ENCODE measurements at regions not wholly inside any gene's neighbourhood (a gene's known extent, or its start where the extent isn't known, plus 50 kb on each side); places are given as distances from the start of the nearest gene placed in this dataset.

- DNase-seq, result no peak
Measured at GRCh38 chr11:80886684-80887083, 1445.9 kb upstream of the TENM4 start.

- no peak for DNase-seq
Measured at GRCh38 chr11:80873310-80873999, 1432.6 kb upstream of the TENM4 start.

DNA sequence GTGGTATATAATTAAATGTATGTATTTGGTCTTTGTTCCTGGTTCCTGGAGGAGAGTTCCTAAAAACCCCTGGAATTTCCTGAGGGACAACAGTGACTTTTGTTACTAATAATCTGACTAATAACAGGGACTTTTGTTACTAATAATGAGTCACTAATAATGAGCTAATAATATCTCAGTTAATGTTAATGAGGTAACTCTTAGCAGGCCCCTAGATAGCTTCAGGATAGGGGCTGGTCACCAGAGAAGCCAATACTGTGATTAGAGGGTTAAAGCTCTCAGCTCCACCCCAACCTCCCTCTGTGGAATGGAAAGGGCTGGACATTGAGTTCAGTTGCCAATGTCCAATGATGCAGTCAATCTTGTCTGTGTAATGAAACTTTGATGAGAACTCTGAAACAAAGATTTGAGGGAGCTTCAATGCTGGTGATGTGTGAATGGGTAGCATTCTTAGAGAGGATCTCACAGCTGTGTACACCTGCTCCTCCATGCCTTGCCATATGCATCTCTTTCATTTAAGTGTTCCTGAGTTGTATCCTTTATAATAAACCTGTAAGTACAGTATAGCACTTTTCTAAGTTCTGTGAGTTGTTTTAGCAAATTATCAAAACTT, 1431.4 kb upstream of the TENM4 start:
- DNase-seq, result no peak

DNA sequence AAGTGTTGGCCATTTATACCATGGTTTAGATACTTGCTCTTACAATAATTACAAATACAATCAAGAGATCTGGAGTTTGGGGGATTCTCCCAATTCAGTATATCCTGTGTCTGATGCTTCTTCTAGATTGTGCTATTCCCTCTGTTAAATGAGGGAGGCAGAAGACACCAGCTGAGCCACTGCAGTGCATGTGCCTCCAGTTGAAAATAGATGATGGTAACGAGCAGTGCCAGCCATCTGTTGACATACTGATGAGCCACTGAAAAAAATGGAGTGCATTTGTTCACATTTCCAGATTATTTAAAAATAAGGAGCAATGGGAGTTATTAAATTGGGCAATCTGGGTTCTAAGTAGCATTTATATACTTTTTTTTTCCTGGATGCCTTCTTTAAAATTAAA, 1428.0 kb upstream of the TENM4 start:
- no peak for DNase-seq

DNA sequence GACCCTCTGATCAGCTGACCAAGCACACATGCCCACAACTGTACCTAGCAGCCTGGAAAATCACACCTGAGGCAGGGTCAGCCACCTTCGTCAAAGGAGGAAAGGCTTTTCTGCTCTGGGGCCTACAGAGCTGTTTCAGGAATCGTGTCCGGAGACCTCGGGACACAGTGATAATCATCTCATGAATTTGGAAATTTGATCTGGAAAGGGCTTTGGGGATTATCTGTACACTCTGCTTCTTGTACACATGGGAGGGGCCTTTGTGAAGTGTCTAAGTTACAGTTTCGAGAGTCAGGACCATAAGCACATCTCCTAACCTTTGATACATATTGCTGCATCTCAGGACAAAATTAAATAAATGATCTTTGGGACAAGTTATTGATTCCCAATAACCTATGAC, 1421.2 kb upstream of the TENM4 start:
- no peak for DNase-seq

DNA sequence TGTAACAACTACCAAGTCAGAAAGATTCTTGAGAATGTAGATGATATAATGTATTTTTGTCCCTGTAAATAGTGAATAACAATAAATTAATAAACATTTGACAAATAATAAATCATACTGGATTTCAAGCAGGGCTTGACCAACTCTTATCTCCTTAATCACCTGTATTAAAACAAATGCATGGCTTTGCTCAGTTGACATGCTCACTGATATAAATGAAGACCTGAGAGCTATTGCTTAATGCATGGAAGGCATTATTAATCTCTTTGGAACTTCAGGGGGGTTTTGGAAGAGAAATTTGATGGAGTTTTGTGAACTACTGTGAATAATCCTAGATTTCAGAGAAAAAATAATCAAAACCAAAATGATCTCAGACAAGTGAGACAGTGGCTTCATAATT, 1420.4 kb upstream of the TENM4 start:
- no peak for DNase-seq

- DNase-seq, result no peak
Measured at GRCh38 chr11:80860632-80861031, 1419.8 kb upstream of the TENM4 start.

DNA sequence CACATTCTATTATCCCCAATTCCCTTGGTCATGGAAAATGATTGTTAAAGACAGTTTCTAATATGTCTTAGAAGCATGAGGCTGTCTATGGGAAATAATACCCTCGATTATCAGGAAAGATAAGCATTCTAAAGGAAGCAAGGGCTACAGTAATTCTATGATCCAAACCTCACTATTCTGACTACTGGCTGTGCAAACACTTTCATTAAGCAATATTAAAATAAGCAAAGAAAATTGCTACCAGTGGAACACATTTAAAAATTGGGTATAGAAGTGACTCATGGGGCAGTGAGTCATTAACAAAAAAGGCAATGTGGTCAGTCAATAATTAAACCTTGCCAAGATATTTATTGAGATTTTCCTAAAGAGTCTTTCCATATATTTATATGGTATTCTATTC, 1415.2 kb upstream of the TENM4 start:
- DNase-seq, result no peak

DNA sequence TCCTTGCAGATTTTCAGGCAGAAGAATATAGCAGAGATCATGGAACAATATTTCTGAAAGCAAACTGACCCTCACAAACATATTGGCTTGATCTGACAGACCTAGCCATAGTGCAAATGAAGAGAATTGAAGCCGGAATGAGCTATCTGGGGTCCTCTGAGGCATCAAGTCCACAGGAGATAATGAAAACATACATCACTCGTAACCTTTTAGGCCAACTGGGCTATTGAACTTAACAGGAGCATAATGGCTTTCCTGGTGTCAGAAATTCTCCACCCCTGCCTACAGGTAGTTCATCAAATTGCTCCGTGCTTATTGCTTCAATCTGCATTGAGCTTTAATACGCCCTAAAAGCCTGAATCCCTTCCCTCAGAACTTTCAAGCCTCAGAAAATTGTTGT, 1414.6 kb upstream of the TENM4 start:
- no peak for DNase-seq

GRCh38 chr11:80849253-80849652, 1408.4 kb upstream of the TENM4 start:
- no peak for DNase-seq

- no peak for DNase-seq
Measured at GRCh38 chr11:80846979-80847378, 1406.1 kb upstream of the TENM4 start.

- DNase-seq, result no peak
Measured at GRCh38 chr11:80846442-80846841, 1405.6 kb upstream of the TENM4 start.

- DNase-seq, result no peak
Measured at GRCh38 chr11:80844110-80844819, 1403.4 kb upstream of the TENM4 start.

GRCh38 chr11:80843266-80843974, 1402.6 kb upstream of the TENM4 start:
- DNase-seq, result no peak

DNA sequence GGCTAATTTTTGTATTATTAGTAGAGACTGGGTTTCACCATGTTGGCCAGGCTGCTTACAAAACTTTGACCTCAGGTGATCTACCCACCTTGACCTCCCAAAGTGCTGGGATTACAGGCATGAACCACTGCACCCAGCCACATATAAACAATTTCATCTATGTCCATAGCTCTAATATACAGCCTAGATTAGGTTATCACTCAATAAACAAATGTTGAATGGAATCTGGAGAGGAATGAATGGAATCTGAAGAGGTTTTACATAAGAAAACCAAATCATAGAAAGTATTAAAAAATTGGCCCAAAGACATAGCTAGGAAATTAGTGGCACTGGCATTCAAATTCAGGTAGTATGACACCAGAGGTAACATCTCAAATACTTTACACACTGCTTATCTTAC, 1401.4 kb upstream of the TENM4 start:
- no peak for DNase-seq

GRCh38 chr11:80841675-80842074, 1400.8 kb upstream of the TENM4 start:
- no peak for DNase-seq

DNA sequence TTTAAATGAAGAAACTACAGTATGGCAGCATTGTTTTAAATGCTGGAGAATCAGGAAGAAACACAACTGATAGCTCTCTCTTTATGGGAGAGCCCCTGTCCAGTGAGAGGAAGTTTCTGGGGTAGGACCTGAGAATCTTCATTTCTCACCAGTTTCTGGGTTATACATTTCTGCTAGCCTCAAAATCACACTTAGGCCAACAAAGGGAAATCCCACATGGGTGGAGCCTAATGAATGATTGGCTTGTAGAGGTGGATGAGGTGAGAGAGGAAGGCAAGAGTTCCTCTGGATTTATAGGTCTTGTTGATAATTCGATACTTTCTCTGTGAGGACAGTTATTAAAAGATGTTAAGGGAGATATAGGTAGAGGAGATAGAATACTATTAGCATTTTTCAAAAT, 1397.3 kb upstream of the TENM4 start:
- DNase-seq, result no peak

DNA sequence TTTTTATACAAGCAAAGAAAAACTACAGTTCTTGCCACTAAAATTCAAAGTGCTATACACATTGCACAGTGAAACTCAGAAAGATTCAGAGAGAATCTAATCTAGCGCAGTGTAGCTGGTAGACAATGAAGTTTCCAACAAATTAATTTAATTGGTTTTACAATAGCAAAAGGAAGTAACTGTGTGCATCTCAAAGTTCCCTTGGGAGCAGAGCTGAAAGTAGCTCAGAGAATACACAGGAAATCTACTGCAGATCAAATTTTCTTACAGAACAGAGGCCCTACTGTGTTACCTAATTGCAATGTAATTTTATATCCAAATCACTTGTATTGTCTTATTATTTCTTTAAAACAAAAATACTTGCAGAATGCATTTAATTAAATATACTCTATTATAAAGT, 1396.2 kb upstream of the TENM4 start:
- DNase-seq, result no peak

- no peak for DNase-seq
Measured at GRCh38 chr11:80831374-80831773, 1390.5 kb upstream of the TENM4 start.

- no peak for DNase-seq
Measured at GRCh38 chr11:80827781-80828180, 1387.0 kb upstream of the TENM4 start.

DNA sequence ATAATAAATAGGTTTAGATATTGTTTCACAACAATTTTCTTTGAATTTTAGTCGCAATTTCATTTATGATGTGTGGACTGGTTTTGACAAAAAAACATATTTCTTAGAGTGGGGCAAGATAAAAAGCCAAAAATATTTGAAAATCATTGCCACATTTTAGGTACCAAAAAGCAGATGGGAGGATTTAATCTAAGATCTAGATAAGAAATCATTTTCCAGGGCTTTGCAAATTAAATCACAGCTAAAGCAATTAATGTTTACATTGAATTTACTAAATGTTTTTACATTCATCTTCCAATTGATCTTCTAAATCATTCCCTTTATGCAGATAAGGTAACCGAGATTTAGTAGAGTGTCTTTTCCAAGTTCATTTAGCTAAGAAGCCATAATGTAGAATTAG, 1386.0 kb upstream of the TENM4 start:
- no peak for DNase-seq

GRCh38 chr11:80822308-80822707, 1381.5 kb upstream of the TENM4 start:
- DNase-seq, result no peak

- no peak for DNase-seq
Measured at GRCh38 chr11:80819271-80819670, 1378.4 kb upstream of the TENM4 start.

- DNase-seq, result no peak
Measured at GRCh38 chr11:80816966-80817365, 1376.1 kb upstream of the TENM4 start.
